ENCODE measurements at regions not wholly inside any gene's neighbourhood (a gene's known extent, or its start where the extent isn't known, plus 50 kb on each side); places are given as distances from the start of the nearest gene placed in this dataset.

- CTCF ChIA-PET = no interaction called here
- DNase-seq (ENCODE audit: low spot score) (no peak), ATAC-seq (no peak)
- H3K4me3 Mint-ChIP-seq = no peak overlapping the region
- H3K36me3 Mint-ChIP-seq = no peaks in the 10 kb centered on the region; the same call in 1 of the 2 replicates
- POLR2A ChIA-PET = no interaction called here
- no peak for TF ChIP-seq ZBTB21 (CRISPR knock-in tag; IDR thresholded peaks at IDR 0.05; ENCODE audit: borderline replicate concordance)
- no peak for TF ChIP-seq OVOL2 (CRISPR knock-in tag; IDR thresholded peaks at IDR 0.05; ENCODE audit: borderline replicate concordance)
- TF ChIP-seq ATF6 (CRISPR knock-in tag; IDR thresholded peaks at IDR 0.05) = no peak
- no peak for TF ChIP-seq ESRRA (CRISPR knock-in tag; IDR thresholded peaks at IDR 0.05; ENCODE audit: borderline replicate concordance)
- TF ChIP-seq ZNF671 (CRISPR knock-in tag; IDR thresholded peaks at IDR 0.05) = no peak
- no peak for TF ChIP-seq KAT7 (CRISPR knock-in tag; IDR thresholded peaks at IDR 0.05; ENCODE audit: borderline replicate concordance)
- TF ChIP-seq ZNF317 (CRISPR knock-in tag; IDR thresholded peaks at IDR 0.05; ENCODE audit: borderline replicate concordance, low read depth) = no peak
- TF ChIP-seq ARID4B (CRISPR knock-in tag; IDR thresholded peaks at IDR 0.05; ENCODE audit: borderline replicate concordance) = no peak
- TF ChIP-seq PREB (CRISPR knock-in tag; IDR thresholded peaks at IDR 0.05; ENCODE audit: borderline replicate concordance) = no peak
- no peak for TF ChIP-seq PRDM15 (CRISPR knock-in tag; IDR thresholded peaks at IDR 0.05)
- no peak for TF ChIP-seq TP53 (CRISPR knock-in tag; IDR thresholded peaks at IDR 0.05)
- TF ChIP-seq MYBL2 (CRISPR knock-in tag; IDR thresholded peaks at IDR 0.05) = no peak
- TF ChIP-seq ZSCAN18 (CRISPR knock-in tag; IDR thresholded peaks at IDR 0.05) = no peak
- TF ChIP-seq ERG (CRISPR knock-in tag; IDR thresholded peaks at IDR 0.05) = no peak
- no peak for TF ChIP-seq FOXK1 (CRISPR knock-in tag; IDR thresholded peaks at IDR 0.05)
- TF ChIP-seq CDX4 (CRISPR knock-in tag; IDR thresholded peaks at IDR 0.05; ENCODE audit: borderline replicate concordance) = no peak
- TF ChIP-seq ETV6 (CRISPR knock-in tag; IDR thresholded peaks at IDR 0.05) = no peak
- TF ChIP-seq SOX15 (CRISPR knock-in tag; IDR thresholded peaks at IDR 0.05) = no peak
- TF ChIP-seq ZNF219 (CRISPR knock-in tag; IDR thresholded peaks at IDR 0.05; ENCODE audit: borderline replicate concordance) = no peak
- H3K27ac Mint-ChIP-seq = no peak overlapping the region
- no peaks in the 10 kb centered on the region for H3K4me1 Mint-ChIP-seq
- peaks cover 22% of the 10 kb centered on the region for H3K9me3 Mint-ChIP-seq
- H3K27me3 Mint-ChIP-seq (ENCODE audit: low read depth) = no peaks in the 10 kb centered on the region
These were observed 932.8 kb upstream of the SLITRK6 start for GRCh38 chr13:86731987-86732386.

Measured in WTC11 (cell line).